Kidney (tissue), 13 donors: ENCODE measurements at regions not wholly inside any gene's neighbourhood (a gene's known extent, or its start where the extent isn't known, plus 50 kb on each side); places are given as distances from the start of the nearest gene placed in this dataset.

ENCODE experiments used
- DNase-seq, 5 donors: peaks; one replicate each; pipeline ENCODE4 v3.0.0-alpha.2; 2013 to 2020
- FAIRE-seq: peaks from 2 replicates; lab custom pipeline; 2012; peaks lifted over from hg19 to GRCh38; lab: Jason Lieb, UNC
- H3K27ac ChIP-seq, 2 donors: one replicate each; pipeline ENCODE4 v1.7.0; 2013; ENCODE audit warnings: low read depth in 2 of 2, low read length in 2 of 2, inconsistent platforms in 1 of 2
- H3K27me3 ChIP-seq: one replicate; pipeline ENCODE4 v1.7.1; 2013; ENCODE audit warnings: low read length, inconsistent platforms; ENCODE audit not compliant: control insufficient read depth, insufficient read depth
- H3K36me3 ChIP-seq, 3 donors: one replicate each; pipeline versions ENCODE4 v1.7.0 to v1.7.1; 2013; ENCODE audit warnings: low read length in 3 of 3, control low read depth in 1 of 3, inconsistent platforms in 1 of 3; ENCODE audit not compliant: insufficient read depth in 3 of 3, control insufficient read depth in 2 of 3
- H3K4me1 ChIP-seq, 3 donors: one replicate each; pipeline versions ENCODE4 v1.7.0 to v1.7.1; 2013; ENCODE audit warnings: low read length in 3 of 3, inconsistent platforms in 1 of 3, low read depth in 1 of 3; ENCODE audit not compliant: control insufficient read depth in 2 of 3, insufficient read depth in 2 of 3
- H3K4me3 ChIP-seq, 3 donors: one replicate each; pipeline versions ENCODE4 v1.7.0 to v1.8.1; 2013; ENCODE audit warnings: low read length in 3 of 3, control low read depth in 1 of 3, inconsistent platforms in 1 of 3
- H3K9ac ChIP-seq, 3 donors: one replicate each; pipeline versions ENCODE4 v1.7.0 to v1.7.1; 2013; ENCODE audit warnings: low read length in 3 of 3, control low read depth in 1 of 3, inconsistent platforms in 1 of 3
- H3K9me3 ChIP-seq, 3 donors: one replicate each; pipeline versions ENCODE4 v1.7.0 to v1.7.1; 2013; ENCODE audit warnings: low read length in 3 of 3, control low read depth in 1 of 3, inconsistent platforms in 1 of 3; ENCODE audit not compliant: control insufficient read depth in 2 of 3, insufficient read depth in 1 of 3
- intact Hi-C: fragments of 100-400 bp; cut with DNase I; formaldehyde crosslinking; loops from one replicate; pipeline ENCODE4 v1.11.1; 2022
- TF ChIP-seq, protein P1 (sequence below): IDR thresholded peaks from 3 replicates; pipeline ENCODE4 v1.5.1; 2012; ENCODE audit warnings: mild to moderate bottlenecking, moderate library complexity, borderline replicate concordance; ENCODE audit not compliant: insufficient read depth; ENCODE audit errors: extremely low read depth
- donor health status: control.
- donor health status: control.
- donor health status: control.
- donor health status: control.
- donor health status: control.
- donor health status: DM: yes; HTN: yes; CAD: no.
- donor health status: Normal renal cell carcinoma (clear cell type).

DNA sequence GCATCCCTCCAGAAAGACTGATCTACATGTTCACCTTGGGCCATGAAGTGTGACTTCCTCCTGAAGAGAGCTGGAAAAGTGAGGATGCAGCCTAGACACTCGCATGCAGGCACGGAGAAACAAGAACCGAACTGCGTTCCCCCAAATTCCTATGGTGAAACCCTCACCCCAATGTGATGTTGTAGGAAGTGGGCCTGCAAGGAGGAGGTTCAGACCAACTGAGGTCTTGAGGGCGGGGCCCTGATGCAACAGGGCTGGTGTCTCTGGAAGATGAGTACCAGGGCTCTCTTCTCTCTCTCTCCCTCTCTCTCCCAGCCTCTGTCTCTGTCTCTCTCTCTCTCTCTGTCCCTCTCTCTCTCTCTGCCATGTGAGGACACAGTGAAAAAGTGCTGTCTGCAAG is 501.1 kb downstream of the BRD1 start:
- Histone ChIP-seq H3K4me3 (no peak overlapping the region), H3K9ac (no peak overlapping the region), H3K9me3 (peaks cover 0 to 5% (median 0%) of the 10 kb centered on the region in 3 donors), H3K27ac (no peak overlapping the region), H3K27me3 (no peaks in the 10 kb centered on the region), H3K4me1 (no peaks in the 10 kb centered on the region), H3K36me3 (no peaks in the 10 kb centered on the region)
- FAIRE-seq (no peak), DNase-seq (peak in 1 of 5 donors; percentile 3)
- TF ChIP-seq, protein P1, sequence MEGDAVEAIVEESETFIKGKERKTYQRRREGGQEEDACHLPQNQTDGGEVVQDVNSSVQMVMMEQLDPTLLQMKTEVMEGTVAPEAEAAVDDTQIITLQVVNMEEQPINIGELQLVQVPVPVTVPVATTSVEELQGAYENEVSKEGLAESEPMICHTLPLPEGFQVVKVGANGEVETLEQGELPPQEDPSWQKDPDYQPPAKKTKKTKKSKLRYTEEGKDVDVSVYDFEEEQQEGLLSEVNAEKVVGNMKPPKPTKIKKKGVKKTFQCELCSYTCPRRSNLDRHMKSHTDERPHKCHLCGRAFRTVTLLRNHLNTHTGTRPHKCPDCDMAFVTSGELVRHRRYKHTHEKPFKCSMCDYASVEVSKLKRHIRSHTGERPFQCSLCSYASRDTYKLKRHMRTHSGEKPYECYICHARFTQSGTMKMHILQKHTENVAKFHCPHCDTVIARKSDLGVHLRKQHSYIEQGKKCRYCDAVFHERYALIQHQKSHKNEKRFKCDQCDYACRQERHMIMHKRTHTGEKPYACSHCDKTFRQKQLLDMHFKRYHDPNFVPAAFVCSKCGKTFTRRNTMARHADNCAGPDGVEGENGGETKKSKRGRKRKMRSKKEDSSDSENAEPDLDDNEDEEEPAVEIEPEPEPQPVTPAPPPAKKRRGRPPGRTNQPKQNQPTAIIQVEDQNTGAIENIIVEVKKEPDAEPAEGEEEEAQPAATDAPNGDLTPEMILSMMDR, result no peak
- intact Hi-C loops, result no loop called here

DNA sequence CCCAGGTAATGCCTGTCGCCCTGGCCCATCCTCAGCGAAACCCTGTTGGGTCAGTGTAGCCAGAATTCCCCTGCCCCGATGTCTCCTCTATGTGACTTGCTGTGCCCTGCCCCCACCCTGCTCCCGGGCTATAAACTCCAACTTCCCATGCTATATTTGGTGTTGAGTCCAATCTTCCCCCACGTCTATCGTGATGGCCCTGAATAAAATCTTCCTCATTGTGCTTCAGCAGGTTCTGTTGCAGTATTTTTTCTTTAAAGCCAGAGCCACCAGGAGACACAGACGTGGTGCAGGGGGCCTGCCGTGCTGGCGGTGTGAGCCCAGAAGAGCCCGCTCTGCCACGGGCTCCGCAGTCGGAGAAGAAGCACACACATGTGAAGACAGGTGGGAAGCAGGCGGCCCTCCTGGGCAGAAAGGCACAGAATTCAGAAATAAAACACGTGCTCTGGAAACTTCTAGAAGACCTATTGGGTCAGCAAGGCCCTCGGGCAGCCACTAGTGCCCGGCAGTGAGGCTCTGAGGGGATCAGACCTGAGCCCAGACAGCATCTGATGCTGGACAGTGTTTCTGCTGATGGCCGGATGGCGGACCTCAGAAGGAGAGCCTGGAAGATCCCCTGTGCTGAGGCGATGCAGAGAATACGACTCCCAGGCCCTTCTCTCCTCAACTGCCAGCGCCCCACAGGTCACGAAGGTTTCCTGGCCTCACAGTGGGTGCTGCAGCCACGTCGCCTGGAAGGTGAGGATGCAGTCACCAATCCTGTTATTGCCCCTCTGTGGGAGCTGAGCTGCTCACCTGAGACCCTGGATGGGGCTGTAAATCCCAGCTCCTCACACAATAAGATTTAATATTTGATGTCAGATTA is 501.9 kb downstream of the BRD1 start:
- Histone ChIP-seq H3K27me3 (no peaks in the 10 kb centered on the region), H3K4me3 (no peak overlapping the region), H3K36me3 (no peaks in the 10 kb centered on the region), H3K4me1 (no peaks in the 10 kb centered on the region), H3K27ac (no peak overlapping the region), H3K9ac (no peak overlapping the region), H3K9me3 (peaks cover 0 to 5% (median 0%) of the 10 kb centered on the region in 3 donors)
- TF ChIP-seq, protein P1, result no peak
- FAIRE-seq (no peak), DNase-seq (peak in 2 of 5 donors; percentile 1 to 38)
- intact Hi-C loops, result no loop called here

DNA sequence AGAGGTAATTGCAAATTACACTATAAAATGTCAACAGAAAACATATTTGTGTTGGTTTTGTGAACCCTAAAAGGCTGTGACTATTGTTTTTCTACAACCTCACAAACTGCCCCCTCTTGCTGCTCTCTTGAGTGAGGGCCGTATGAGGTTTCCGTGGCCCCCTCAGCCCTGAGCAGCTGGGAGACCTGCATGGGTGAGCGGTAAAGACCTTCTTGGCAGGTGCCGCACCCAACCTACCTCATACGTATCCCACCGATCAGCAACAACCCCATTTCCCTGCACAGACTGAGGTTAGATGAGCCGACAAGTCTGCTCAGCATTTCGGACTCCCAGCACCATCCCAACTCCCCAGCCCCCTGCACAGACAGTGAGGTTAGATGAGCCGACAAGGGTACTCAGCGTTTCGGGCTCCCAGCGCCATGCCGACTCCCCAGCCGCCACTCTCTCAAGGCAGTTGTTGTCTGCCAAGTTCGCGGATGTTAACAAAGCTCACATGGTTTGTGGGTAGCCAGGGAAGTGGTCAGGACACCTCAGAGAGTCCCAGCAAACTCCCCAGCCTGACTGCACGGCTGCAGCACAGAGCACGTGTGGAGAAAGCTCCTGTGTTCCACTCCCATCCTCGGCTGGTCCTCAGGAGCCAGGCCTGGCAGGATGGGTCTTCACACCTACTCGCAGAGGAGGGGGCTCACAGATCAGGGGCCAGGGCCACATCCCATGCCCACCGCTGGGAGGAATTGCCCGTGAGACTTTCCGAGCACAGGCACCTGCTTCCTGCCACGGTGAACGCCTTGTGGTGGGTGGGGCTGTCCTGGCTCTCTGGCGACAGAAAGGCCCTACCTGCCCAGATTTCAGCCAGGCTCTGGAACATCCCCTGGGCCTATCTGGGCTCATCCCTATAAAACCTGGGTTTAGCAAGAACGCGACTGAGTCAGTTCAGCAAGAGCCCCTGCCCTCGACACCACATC is 502.9 kb downstream of the BRD1 start:
- Histone ChIP-seq H3K4me3 (no peak overlapping the region), H3K27me3 (no peaks in the 10 kb centered on the region), H3K4me1 (no peaks in the 10 kb centered on the region), H3K36me3 (no peaks in the 10 kb centered on the region), H3K9me3 (peaks cover 0 to 5% (median 0%) of the 10 kb centered on the region in 3 donors), H3K27ac (no peak overlapping the region), H3K9ac (no peak overlapping the region)
- intact Hi-C loops, result no loop called here
- DNase-seq (peak in 2 of 5 donors; percentile 4 to 56), FAIRE-seq (no peak)
- TF ChIP-seq, protein P1, result no peak
